Neural cell (in vitro differentiated cells): ENCODE measurements at regions not wholly inside any gene's neighbourhood (a gene's known extent, or its start where the extent isn't known, plus 50 kb on each side); places are given as distances from the start of the nearest gene placed in this dataset.

Source experiments
- H2AFZ ChIP-seq: fragments of 200-600, 300-800 bp; sonication (generic), shearing (Covaris generic); 2 replicates; pipeline ENCODE4 v1.6.0; 2014; ENCODE audit warnings: low read depth, mild to moderate bottlenecking, antibody characterized with exemption, low read length, moderate library complexity
- H3F3A ChIP-seq: fragments of 200-600 bp; shearing (Covaris generic); 2 replicates; pipeline ENCODE4 v1.6.1; 2016; ENCODE audit warnings: mild to moderate bottlenecking, moderate library complexity, mixed read lengths, antibody characterized with exemption, low read length; ENCODE audit not compliant: insufficient read depth, poor library complexity, severe bottlenecking
- H3K27ac ChIP-seq: fragments of 200-600, 300-800 bp; sonication (generic), shearing (Covaris generic); 2 replicates; pipeline ENCODE4 v1.5.1; 2014; ENCODE audit warnings: mild to moderate bottlenecking, low read length, moderate library complexity
- H3K27me3 ChIP-seq: fragments of 300-800, 200-600 bp; sonication (generic), shearing (Covaris generic); 2 replicates; pipeline ENCODE4 v1.6.0; 2014; ENCODE audit warnings: mild to moderate bottlenecking, low read depth, low read length, moderate library complexity; ENCODE audit not compliant: insufficient read depth
- H3K36me3 ChIP-seq: fragments of 300-800, 200-600 bp; sonication (generic), shearing (Covaris generic); 2 replicates; pipeline ENCODE4 v1.5.1; 2014; ENCODE audit warnings: mild to moderate bottlenecking, antibody characterized with exemption, low read length, moderate library complexity; ENCODE audit not compliant: insufficient read depth
- H3K4me2 ChIP-seq: fragments of 300-800, 200-600 bp; sonication (generic), shearing (Covaris generic); 2 replicates; pipeline ENCODE4 v1.6.0; 2014; ENCODE audit warnings: mild to moderate bottlenecking, low read length
- H3K4me3 ChIP-seq: fragments of 300-800, 200-600 bp; sonication (generic), shearing (Covaris generic); 2 replicates; pipeline ENCODE4 v1.5.1; 2014; ENCODE audit warnings: mild to moderate bottlenecking, low read length, moderate library complexity
- H3K79me2 ChIP-seq: fragments of 200-600 bp; shearing (Covaris generic); replicated peaks from 2 replicates; pipeline ENCODE4 v1.6.0; 2014; ENCODE audit warnings: mild to moderate bottlenecking, low read length, moderate library complexity; ENCODE audit not compliant: insufficient read depth
- H3K9ac ChIP-seq: fragments of 300-800, 200-600 bp; sonication (generic), shearing (Covaris generic); 2 replicates; pipeline ENCODE4 v1.6.1; 2016; ENCODE audit warnings: mild to moderate bottlenecking, low read length, mixed read lengths
- H3K9me2 ChIP-seq: fragments of 200-600 bp; shearing (Covaris generic); 2 replicates; pipeline ENCODE4 v1.6.1; 2016; ENCODE audit warnings: mild to moderate bottlenecking, low read length, mixed read lengths; ENCODE audit not compliant: insufficient read depth
- H3K9me3 ChIP-seq: fragments of 200-600, 300-800 bp; sonication (generic), shearing (Covaris generic); 2 replicates; pipeline ENCODE4 v1.6.1; 2016; ENCODE audit warnings: mild to moderate bottlenecking, mixed run types, low read length, moderate library complexity, mixed read lengths
- H4K20me1 ChIP-seq: fragments of 200-600 bp; shearing (Covaris generic); 2 replicates; pipeline ENCODE4 v1.6.1; 2016; ENCODE audit warnings: mild to moderate bottlenecking, mixed run types; ENCODE audit not compliant: insufficient read depth
- CTCF ChIP-seq: fragments of 450-650 bp; IDR thresholded peaks from 2 replicates; pipeline ENCODE4 v1.5.1; 2014; ENCODE audit warnings: antibody characterized with exemption, mild to moderate bottlenecking, moderate library complexity; ENCODE audit not compliant: poor library complexity, severe bottlenecking
- EP300 ChIP-seq: fragments of 450-650 bp; conservative IDR thresholded peaks from 2 replicates; pipeline ENCODE4 v1.6.1; 2014; ENCODE audit warnings: antibody characterized with exemption, mild to moderate bottlenecking, moderate library complexity; ENCODE audit not compliant: poor library complexity, severe bottlenecking
- EZH2 ChIP-seq: fragments of 200-600, 300-800 bp; shearing (Covaris generic), sonication (generic); IDR thresholded peaks from 2 replicates; pipeline ENCODE4 v1.6.1; 2014; ENCODE audit warnings: antibody characterized with exemption, low read length, borderline replicate concordance, mild to moderate bottlenecking; ENCODE audit not compliant: insufficient read depth, poor library complexity, severe bottlenecking
- MXI1 ChIP-seq: fragments of 450-650 bp; conservative IDR thresholded peaks from 2 replicates; pipeline ENCODE4 v1.6.1; 2014; ENCODE audit warnings: antibody characterized with exemption, mild to moderate bottlenecking; ENCODE audit not compliant: poor library complexity, severe bottlenecking
- POLR2AphosphoS5 ChIP-seq: IDR thresholded peaks from 2 replicates; pipeline ENCODE4 v1.6.1; 2012
- RAD21 ChIP-seq: fragments of 450-650 bp; conservative IDR thresholded peaks from 2 replicates; pipeline ENCODE4 v1.6.1; 2014; ENCODE audit warnings: antibody characterized with exemption, mild to moderate bottlenecking, moderate library complexity
- REST ChIP-seq: IDR thresholded peaks from 2 replicates; pipeline ENCODE4 v1.6.1; 2012; ENCODE audit warnings: borderline replicate concordance
- SMC3 ChIP-seq: fragments of 450-650 bp; conservative IDR thresholded peaks from 2 replicates; pipeline ENCODE4 v1.6.1; 2014; ENCODE audit warnings: antibody characterized with exemption, mild to moderate bottlenecking, moderate library complexity; ENCODE audit not compliant: poor library complexity
- TAF1 ChIP-seq: IDR thresholded peaks from 2 replicates; pipeline ENCODE4 v1.6.1; 2012; ENCODE audit warnings: low read depth

- no peak overlapping the region for H3K4me2 ChIP-seq
Measured at GRCh38 chr4:156413239-156414135, 459.8 kb upstream of the CTSO start.

More at GRCh38 chr4:156413239-156414135, 459.8 kb upstream of the CTSO start:
- no peak overlapping the region for H3K4me3 ChIP-seq
- no peak overlapping the region for H3K27ac ChIP-seq
- H3K79me2 ChIP-seq, result no peaks in the 10 kb centered on the region
- TF ChIP-seq MXI1, result no peak
- TF ChIP-seq SMC3, result no peak
- TF ChIP-seq POLR2AphosphoS5, result no peak
- TF ChIP-seq REST, result no peak
- TF ChIP-seq EZH2, result no peak
- TF ChIP-seq RAD21, result no peak
- TF ChIP-seq CTCF, result no peak
- TF ChIP-seq EP300, result no peak
- no peak for TF ChIP-seq TAF1
- no peaks in the 10 kb centered on the region for H3K9me3 ChIP-seq
- no peak overlapping the region for H3K9ac ChIP-seq
- no peaks in the 10 kb centered on the region for H4K20me1 ChIP-seq
- H3K27me3 ChIP-seq, result no peaks in the 10 kb centered on the region
- no peak overlapping the region for H2AFZ ChIP-seq
- no peaks in the 10 kb centered on the region for H3K9me2 ChIP-seq
- no peaks in the 10 kb centered on the region for H3K36me3 ChIP-seq
- no peaks in the 10 kb centered on the region for H3F3A ChIP-seq
